ENCODE measurements at regions not wholly inside any gene's neighbourhood (a gene's known extent, or its start where the extent isn't known, plus 50 kb on each side); places are given as distances from the start of the nearest gene placed in this dataset.
A peak's percentile ranks its signal among the peaks of the same experiment; 100 is the strongest.

- WGBS, 2 donors: 15 to 16% methylated on average over 9 of the region's 9 CpGs
- peaks cover 0 to 10% (median 9%) of the 10 kb centered on the region in 3 donors for H3K4me1 ChIP-seq
Observed at GRCh38 chr15:96413657-96414056, 83.2 kb downstream of the NR2F2 start.

GRCh38 chr15:96414875-96415274 lies 84.4 kb downstream of the NR2F2 start:
- 22 to 24% methylated on average over 8 of the region's 8 CpGs for WGBS, 2 donors
- DNase-seq (no peak), ATAC-seq (no peak), FAIRE-seq (no peak)
- H3K4me1 ChIP-seq: peaks cover 0 to 5% (median 0%) of the 10 kb centered on the region in 3 donors
- no peak overlapping the region for H3K4me3 ChIP-seq
- H3K27me3 ChIP-seq: peaks cover 0 to 69% (median 10%) of the 10 kb centered on the region in 4 donors
- no peak for TF ChIP-seq CTCF (IDR thresholded peaks at IDR 0.05)
- H3K9me3 ChIP-seq: no peaks in the 10 kb centered on the region
- H3K36me3 ChIP-seq: no peaks in the 10 kb centered on the region
- H3K27ac ChIP-seq: no peak overlapping the region
- intact Hi-C loops (cut with DNase I): no loop called here

More at GRCh38 chr15:96413657-96414056, 83.2 kb downstream of the NR2F2 start:
- no peak for TF ChIP-seq CTCF (IDR thresholded peaks at IDR 0.05)
- ATAC-seq: no peak
- no peak overlapping the region for H3K4me3 ChIP-seq
- no peak for FAIRE-seq
- intact Hi-C loops (cut with DNase I): no loop called here
- H3K9me3 ChIP-seq: no peaks in the 10 kb centered on the region
- no peak for DNase-seq
- no peaks in the 10 kb centered on the region for H3K36me3 ChIP-seq
- no peak overlapping the region for H3K27ac ChIP-seq
- peaks cover 0 to 61% (median 11%) of the 10 kb centered on the region in 4 donors for H3K27me3 ChIP-seq

- FAIRE-seq: no peak
- intact Hi-C loops (cut with DNase I): no loop called here
- WGBS, 2 donors: 16 to 17% methylated on average over 21 of the region's 21 CpGs
- no peaks in the 10 kb centered on the region for H3K9me3 ChIP-seq
- no peak for ATAC-seq
- no peak for TF ChIP-seq CTCF (IDR thresholded peaks at IDR 0.05)
- no peak for DNase-seq
- peaks cover 0 to 73% (median 8%) of the 10 kb centered on the region in 4 donors for H3K27me3 ChIP-seq
- no peaks in the 10 kb centered on the region for H3K36me3 ChIP-seq
- H3K4me1 ChIP-seq: peaks cover 0 to 4% (median 0%) of the 10 kb centered on the region in 3 donors
- peak overlapping the region in 1 of 4 donors; percentile 20 for H3K4me3 ChIP-seq
- H3K27ac ChIP-seq: no peak overlapping the region
Observed at GRCh38 chr15:96415513-96416217, 85.2 kb downstream of the NR2F2 start.

GRCh38 chr15:96416218-96416933 lies 85.9 kb downstream of the NR2F2 start:
- peaks cover 0 to 4% (median 0%) of the 10 kb centered on the region in 3 donors for H3K4me1 ChIP-seq
- DNase-seq (peak in 1 of 6 donors; percentile 56), ATAC-seq (no peak), FAIRE-seq (no peak)
- H3K27me3 ChIP-seq: peaks cover 0 to 73% (median 8%) of the 10 kb centered on the region in 4 donors
- 3 to 5% methylated on average over 48 to 58 of the region's 58 CpGs for WGBS, 2 donors
- no peaks in the 10 kb centered on the region for H3K9me3 ChIP-seq
- intact Hi-C loops (cut with DNase I): no loop called here
- H3K36me3 ChIP-seq: no peaks in the 10 kb centered on the region
- TF ChIP-seq CTCF (IDR thresholded peaks at IDR 0.05): no peak
- H3K4me3 ChIP-seq: peak overlapping the region in 1 of 4 donors; percentile 20
- H3K27ac ChIP-seq: no peak overlapping the region
